HG03039 (cell line): ENCODE measurements at regions not wholly inside any gene's neighbourhood (a gene's known extent, or its start where the extent isn't known, plus 50 kb on each side); places are given as distances from the start of the nearest gene placed in this dataset.

ENCODE experiments used
- ATAC-seq: cut with Tn5 transposase; IDR thresholded peaks from one replicate; pipeline ENCODE4 v1.9.1; 2021; ENCODE audit warnings: mild to moderate bottlenecking, moderate library complexity; ENCODE audit not compliant: unreplicated experiment

DNA sequence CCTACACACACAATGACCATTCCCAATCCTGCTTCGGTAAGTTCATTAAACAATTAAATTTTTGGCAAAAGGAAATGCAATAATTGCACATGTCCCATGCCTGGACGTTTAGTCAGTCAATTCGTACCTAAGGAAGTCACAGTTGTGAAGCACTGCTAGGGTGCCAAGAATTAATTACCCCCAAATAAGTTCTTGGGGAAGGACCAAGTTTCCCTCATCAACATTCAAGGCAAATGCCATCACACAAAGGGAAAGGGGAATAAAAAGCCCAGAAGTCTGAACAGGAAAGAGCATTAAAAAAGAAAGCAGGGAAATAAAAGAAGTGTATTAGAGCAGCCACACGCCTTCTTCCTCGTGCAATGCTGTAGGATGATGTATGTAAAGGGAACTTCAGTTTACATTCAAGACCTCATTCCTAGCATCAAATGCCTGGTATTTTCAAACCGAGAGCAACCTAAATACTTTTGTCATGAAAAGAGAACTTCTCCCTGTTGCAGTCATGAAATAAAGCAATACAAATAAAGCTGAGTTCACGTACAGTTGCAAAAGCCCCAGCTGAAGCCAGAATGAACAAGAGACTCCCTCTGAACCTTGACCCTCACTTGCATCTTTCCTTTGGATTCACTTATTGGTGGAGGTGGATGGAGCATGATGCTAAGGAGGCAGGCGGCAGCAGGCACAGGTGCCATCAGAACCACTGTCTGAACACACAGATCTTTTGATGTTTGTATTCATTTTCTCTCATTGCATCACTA, 124.0 kb upstream of the PPARGC1A start:
- ATAC-seq = no peak

DNA sequence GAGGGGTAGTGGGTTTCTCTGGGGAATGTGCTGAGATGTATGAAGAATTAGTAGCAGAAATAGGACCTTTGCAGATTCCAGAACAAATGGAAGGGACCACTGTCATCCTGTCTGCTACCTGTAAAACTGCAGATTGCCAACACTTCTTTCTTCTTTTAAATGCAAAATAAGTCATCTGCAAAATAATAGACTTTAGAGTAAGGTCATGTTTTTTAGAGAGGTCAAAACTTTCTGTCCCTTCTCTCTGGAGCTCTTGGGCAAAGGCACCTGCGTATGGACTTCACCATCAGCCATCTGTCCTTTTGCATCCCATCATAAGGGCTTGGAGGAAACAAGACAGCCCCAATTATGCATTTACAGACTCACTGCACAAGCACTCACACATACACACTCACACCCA, 121.1 kb upstream of the PPARGC1A start:
- no peak for ATAC-seq

DNA sequence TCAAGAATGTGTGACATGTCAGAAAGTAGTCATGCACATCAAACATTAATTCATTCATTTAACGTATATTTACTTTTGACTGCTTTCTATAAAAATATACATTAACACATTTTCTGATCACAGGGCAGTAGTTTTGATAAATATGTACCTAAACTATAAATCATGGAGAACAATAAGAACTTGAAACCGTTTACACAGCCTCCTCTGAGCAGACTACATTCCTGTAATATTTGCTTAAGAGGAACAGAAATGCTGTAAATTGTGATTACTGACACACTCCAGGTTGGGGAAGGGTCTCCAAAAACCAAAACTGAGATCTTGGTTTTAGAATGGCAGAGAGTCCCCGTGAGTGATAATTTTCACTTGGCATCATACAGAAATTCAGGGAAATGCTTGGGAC, 120.7 kb upstream of the PPARGC1A start:
- no peak for ATAC-seq

DNA sequence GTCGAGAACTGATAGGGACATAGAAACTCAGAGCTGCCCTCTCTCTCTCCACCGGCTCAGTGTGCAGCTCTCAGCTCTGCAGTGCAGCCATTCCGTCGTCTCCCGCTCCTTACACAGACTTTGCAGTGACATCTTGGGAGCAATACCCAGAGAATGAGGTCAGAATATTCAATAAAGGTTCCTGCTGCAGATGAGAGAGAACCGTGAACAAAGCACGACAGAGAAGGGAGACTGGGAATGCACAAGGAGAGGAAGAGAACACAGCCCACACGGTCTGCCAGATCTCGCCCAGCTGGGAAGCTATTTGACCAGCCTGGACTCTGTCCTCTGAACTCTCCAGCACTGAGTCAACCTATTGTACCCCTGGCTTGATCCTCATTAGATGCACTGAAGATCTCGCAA, 118.0 kb upstream of the PPARGC1A start:
- no peak for ATAC-seq

DNA sequence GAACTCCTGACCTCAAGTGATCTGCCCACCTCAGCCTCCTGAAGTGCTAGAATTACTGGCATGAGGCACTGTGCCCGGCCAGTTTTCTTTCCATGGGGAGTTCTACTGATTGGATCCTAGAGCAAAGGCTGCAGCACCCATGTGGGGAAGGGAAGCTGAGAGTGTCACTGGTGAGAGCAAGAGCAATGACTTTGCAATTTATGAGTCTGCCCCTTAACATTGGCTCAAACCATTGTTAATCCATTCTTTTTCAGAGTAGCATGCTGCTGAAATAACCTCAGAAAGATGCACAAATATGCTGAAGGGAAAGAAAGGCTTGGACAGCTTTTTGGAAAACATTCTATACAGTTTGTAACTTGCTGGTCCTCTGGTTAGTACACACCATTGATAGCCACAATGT, 116.4 kb upstream of the PPARGC1A start:
- no peak for ATAC-seq

DNA sequence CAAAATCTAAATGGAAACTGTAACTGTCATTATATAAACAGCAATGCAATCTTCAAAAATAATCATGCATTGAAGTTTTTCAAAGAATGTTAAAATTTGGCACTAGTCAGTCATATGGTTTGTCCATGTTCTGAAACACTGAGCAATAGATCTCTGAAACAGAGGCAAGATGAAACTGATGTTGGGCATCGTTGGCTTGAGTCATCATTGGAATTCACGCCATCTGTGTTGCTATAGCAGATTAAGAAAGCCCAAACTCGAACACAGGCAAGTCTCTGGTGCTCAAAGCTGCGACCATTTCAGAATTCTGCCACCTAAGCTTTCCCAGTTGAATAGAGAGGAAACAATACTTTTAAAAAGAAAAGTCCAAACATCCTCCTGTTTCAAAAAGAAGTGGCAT, 114.1 kb upstream of the PPARGC1A start:
- ATAC-seq = no peak

DNA sequence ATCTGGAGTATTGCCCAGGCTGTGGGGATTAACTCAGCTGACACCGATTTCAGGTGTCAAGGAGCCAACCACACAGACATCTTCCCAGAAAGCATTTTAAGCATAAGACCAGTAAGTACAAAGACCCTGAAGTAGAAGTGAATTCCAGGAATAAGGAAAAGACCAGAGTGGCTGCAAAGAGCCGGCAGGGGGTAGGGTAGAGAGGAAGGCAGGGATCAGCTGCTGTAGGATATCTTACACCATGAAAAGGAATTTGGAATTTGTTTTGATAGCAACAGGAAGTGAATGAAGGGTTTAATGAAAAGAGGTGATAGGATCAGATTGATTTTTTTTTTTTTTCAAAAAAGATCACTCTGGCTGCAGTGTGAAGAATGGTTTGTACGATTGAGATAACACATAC, 113.6 kb upstream of the PPARGC1A start:
- no peak for ATAC-seq

DNA sequence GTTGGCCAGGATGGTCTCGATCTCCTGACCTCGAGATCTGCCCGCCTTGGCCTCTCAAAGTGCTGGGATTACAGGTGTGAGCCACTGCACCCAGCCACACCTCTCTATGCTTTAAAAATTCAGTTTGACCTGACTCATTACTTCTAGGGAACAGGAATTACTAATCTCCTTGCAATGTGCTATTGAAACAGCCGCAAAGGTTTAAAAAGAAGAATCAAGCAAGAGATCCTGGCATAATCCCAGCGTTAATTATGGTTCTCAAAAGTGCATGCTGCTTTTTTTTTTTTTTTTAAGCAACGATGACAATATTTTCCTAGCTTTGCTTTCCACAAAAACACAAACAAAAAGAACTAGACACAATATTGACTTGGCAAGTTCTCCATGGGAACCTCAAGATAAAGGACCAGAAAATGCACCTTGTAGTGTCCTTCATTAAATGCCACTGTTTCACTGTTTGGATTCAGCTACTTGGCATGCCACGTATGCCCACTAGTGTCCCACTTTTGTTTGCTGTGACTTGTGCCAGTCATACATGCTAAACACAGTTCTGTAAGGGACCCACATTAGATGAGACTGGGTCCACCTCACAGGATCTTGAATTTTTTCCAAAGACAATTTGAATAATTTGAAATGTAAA, 112.6 kb upstream of the PPARGC1A start:
- ATAC-seq = no peak

DNA sequence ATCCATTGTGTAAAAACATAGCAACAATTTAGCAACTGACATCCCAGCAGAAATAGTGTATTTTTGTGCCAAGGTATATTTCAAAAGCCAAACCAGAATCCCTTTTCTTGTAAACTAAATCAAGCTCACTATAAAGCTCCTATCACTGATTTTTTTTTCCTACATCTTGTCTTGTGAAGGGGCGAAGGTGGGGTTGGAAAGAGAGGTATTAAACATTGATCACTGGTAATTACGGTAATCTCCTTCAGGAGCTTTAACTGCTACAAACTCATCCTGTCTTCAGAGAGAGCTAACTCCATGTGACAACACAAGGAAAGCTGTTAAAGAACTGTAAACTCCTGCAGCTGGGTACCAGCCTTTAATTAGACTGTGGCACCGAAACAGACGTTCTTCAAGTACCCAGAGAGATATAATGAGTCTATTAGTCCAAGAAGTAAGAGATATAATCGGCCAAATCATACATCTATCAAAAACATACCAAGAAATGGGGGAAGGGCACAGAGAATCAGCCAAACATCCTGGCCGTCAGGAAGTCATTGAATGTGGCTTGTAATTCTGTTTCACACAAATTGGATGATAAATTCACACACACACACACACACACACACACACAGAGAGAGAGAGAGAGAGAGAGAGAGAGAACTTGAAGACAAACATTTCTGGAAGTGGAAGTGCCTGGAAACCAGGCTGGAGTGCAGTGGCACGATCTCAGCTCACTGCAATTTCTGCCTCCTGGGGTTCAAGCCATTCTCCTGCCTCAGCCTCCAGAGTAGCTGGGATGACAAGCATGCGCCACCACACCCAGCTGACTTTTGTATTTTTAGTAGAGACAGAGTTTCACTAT, 111.9 kb upstream of the PPARGC1A start:
- no peak for ATAC-seq

DNA sequence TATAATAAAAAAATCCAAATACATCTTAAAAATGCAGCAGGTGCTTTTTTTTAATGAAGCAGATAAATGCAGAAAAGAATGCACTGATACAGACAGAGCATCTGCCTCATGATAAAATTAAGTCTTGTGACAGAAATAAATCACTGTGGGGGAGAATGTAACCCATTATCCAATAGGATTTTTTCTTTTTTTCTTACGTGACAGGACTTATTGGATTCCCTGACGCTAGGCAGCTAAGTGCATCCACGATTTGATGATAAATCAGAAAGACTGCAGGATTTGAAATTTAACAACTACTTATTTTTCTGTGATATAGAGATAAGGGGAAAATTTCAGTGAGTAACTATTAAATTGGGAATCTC, 110.6 kb upstream of the PPARGC1A start:
- ATAC-seq = no peak

DNA sequence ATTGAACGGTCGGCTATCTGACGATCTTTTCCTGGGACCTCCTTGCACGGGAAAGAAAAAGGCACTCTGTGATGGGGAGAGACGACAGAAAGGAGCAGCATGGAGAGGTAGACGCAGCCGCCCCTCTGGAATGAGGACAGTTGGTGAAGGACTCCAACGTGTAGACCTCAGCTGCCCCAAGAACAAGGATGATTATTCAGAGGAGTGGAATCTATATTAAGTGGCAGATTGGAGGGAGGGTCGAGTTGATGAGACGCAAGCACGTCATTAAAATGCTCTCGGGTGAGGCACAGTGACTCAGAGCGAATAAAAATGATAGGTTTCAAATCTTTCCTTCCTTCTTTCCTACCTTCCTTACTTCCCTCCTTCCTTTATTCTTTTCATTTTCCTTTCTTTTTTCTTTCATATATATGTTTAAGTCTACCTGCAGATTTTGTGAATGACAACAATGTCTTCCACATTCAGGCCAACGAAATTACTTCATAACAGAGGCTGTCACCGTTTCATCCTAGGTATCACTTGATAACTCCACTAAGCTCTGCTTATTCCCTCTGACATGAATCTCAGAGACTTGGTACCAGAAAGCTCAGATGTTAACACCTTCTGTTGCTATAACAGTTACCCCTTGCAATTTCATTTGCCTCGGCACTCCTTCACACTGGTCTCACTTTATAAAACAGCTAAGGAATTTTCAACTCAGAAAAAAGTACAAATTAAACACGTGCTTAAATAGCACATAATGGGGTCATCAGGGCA, 110.0 kb upstream of the PPARGC1A start:
- ATAC-seq = no peak

DNA sequence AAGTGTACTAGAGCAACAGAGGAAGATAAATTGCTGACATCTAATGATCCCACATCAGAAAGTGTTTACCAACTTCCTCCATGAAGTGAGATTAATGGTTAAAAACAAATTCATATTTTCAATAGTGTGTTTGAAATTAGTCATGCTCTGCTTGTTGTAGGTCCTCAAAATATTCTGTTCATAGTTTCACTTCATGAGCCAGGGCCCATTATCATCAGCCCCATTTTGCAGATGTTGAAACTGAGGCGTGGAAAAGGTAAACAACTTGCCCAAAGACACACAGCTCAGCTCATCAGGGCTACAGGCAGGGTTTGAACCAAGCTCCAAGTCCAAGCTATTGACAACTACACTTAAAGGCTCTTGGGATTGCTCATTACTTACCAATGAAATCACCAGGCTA, 103.5 kb upstream of the PPARGC1A start:
- ATAC-seq = no peak

DNA sequence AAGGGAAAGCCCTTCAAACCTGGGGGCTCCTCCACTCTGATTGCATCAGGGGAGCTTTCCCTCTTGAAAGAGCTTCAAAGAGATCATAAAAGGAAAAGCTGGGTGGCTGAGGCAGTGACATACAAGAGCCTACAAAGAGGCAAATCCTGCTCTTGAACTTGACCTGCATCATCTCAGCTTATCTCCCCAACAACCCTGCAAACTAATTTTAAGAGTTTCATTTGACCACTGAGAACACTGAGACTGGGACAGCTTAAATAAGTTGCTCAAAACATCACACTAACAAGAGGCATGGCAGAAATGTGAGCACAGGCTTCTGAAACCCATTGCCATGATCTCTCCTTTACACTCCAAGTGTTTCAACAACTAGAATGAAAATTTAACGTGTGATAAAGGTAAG, 101.6 kb upstream of the PPARGC1A start:
- ATAC-seq = no peak

DNA sequence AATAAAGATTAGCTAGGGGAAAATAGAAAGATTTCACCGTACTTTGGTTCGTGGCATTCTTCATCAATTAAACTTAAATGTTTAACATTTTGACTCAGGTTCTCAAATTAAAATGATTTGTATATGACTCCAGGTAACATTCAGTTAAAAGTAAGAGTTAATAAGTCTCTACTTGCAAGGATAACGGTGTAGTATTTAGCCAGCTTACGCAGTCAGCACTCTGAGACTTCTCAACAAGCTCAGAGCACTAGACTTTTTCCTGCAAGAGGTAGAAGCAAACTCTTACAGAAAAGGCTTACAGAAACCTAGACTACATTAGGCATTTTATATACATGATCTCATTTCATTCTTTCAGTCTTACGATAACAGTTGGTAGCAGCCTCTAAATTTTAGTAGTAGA, 96.4 kb upstream of the PPARGC1A start:
- no peak for ATAC-seq

DNA sequence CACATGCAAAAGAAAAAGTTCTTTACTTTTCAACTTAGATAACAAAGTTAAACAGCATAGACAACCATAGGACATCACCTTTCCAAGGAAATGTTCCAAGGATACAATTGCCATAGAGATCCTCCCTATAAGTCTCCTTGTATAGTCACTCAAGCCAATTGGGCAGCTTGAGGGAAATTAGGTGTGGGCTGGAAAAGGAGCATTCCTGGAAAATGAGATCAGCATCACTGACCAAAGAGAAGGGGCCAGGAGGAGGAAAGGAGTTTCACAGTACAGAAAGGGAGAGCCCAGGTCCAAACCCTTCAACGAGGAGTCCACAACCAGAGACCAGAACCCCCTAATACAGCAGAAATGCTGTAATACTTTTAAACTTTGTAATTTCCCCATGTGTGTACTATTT, 91.5 kb upstream of the PPARGC1A start:
- no peak for ATAC-seq

DNA sequence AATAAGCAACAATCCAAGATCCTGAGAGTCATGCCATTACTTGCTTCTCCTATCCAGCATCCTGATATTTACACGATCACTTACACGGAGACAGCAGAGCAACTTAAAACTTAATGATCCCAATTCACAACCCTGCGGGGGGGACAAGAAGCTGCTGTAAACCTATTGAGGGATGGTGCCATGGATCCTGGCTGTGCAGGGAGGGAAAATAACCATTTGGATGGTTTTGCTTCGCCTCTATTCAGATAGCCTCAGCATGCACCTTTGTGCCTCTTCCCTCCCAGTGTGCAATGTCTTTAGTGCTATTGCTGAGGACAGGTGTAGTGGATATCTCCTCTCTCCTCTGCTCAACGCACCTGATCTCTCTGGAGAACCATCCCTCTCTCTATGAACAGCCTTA, 89.7 kb upstream of the PPARGC1A start:
- ATAC-seq = no peak

DNA sequence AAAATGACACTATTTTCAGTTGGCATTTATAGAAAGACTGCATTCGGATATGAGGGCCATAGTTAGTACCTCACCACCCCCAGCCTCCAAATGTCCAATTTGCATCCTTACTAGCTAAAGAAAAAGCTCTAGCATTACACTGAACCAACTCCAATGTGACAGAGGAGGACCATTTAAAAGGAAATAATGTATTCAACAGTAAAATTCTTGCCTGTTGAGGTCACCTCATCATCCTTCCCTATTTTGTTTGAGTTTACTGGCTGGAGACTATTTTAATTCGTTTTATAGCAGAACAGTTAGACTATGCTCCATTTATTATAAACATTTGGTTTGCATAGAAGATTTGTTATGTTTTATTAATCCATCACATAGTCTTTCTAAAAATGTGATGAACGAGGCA, 88.2 kb upstream of the PPARGC1A start:
- ATAC-seq = no peak

DNA sequence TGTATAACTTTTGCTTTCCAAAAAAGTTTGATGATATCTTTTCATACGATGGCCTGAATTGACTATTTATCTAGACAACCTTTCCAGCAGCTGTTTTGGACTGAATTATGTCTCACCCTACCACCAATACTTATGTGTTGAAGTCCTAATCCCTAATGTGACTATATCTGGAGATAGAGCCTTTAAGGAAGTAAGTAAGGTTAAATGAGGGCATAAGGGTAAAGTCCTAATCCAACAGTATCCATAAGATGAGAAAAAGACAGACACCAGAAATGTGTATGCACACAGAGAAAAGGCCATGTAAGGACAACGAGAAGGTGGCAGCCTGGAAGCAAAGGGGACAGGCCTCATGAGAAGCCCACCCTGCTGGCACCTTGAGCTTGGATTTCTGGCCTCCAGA, 86.6 kb upstream of the PPARGC1A start:
- ATAC-seq = no peak

DNA sequence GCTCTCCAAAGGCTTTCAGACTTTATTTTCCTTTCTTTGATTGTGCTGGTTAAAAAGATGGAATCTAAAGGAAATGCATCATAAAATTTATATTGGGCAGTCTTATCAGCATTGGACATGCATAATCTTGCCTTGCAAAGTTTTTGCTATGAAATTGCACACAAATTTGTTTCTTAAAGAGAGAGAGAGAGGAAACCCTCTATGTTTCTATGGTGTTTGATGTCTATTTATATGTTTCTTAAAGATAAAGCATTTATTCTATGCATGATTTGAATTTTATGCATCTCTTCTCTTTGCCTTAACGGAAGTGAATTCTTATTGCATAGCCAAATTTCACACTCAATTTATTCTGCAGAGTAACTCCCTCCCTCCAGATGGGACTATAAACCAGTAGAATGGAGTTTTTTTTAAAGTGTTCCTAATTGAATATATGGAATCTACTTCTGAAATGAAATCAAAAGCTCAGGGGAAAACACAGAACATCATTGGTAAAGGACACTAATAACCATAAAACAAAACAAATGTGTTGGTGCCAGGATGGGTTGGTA, 83.5 kb upstream of the PPARGC1A start:
- ATAC-seq = no peak

DNA sequence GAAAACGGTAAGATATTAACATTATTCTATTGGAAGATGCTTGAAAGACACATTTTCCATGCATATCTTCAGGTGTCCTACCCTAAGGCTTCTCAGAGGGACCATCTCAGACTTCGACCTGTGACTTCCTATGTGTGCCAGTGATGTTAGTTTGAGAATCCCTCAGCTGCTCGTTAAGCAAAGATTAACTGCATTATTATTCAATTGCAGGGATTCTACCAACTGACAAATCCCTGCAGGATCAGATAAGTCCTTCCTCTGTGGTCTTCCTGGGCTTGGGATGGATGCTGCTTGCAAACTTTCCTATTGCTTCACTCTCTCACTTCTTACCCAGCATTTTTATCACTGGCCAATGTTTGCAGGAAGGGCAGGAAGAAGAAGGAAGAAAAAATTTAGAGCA, 83.0 kb upstream of the PPARGC1A start:
- no peak for ATAC-seq

DNA sequence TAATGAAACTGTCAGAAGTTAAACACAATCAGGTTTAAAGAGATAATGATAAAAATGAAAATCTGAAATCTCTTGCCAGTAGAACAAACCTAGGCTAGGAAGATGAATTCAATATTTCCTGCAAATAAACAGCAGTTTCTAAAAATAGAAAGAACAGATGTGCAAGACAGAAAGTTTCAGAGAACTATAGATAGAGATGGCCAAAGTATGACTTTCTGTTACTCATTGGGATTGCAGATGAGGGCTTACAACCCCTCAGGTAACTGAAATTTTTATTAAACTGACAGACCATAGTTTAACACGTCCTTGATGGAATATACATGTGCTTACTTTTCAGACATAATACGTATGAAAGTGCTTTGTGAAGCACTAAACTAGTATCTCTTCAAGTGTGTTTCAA, 82.3 kb upstream of the PPARGC1A start:
- no peak for ATAC-seq
